HG03175 (cell line): ENCODE measurements at regions not wholly inside any gene's neighbourhood (a gene's known extent, or its start where the extent isn't known, plus 50 kb on each side); places are given as distances from the start of the nearest gene placed in this dataset.

Experiments used
- ATAC-seq: cut with Tn5 transposase; IDR thresholded peaks from one replicate; pipeline ENCODE4 v1.9.1; 2021; ENCODE audit warnings: mild to moderate bottlenecking, moderate library complexity; ENCODE audit not compliant: unreplicated experiment

DNA sequence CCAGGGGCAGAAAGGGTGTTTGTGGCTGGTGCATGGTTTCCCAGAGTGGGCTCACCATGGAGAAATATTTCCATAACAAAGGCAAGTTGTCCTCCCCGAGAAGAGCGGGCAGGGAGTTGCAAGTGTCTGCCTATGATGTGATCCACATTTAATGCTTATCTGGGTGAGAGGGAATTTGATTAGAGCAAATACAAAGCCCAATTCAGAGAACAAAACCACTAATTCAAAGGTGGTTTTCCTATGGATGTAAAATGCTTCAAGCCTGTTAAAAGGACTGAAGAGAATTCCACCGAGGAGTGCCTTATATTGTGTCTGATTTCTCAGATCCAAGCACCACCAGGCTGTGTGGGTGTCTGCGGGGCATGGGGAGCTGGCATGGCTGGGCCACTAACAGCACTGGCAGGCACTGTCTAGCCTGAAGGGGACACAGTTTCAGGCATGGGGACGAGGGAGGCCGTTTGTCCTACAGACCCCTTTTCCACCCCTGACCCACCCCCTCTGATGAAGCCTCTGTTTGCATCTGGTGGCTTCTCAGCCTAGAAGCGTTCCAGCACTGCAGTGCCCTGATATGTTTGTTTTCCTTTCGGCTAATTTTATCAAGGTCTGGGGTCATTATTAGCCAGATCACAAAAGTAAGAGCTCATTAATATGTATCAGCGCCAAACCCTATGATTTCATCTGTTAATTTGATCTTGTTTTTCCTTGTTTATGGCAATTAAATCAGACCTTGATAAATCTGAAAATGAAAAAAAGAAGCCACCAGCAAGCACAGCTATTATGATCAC lies 357.3 kb downstream of the HRH4 start:
- no peak for ATAC-seq

DNA sequence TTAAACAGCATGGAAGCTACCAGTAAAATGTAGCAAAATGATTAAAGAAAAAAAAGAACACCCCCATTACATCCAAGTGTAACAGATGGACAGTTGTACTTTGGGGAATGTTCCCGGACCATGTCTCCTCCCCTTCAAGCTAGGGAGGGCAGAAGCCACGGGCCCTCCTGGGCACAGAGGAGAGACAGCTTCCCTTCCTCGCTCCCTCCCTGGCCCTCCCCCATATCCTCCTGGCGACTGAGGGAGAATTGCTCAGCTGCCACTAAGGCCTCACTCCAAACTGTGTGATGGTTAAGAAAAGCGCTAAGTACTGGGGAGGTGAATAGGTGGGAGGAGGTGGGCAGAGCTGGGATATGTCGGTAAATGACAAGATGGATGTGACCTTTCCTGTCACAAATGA lies 358.0 kb downstream of the HRH4 start:
- no peak for ATAC-seq

DNA sequence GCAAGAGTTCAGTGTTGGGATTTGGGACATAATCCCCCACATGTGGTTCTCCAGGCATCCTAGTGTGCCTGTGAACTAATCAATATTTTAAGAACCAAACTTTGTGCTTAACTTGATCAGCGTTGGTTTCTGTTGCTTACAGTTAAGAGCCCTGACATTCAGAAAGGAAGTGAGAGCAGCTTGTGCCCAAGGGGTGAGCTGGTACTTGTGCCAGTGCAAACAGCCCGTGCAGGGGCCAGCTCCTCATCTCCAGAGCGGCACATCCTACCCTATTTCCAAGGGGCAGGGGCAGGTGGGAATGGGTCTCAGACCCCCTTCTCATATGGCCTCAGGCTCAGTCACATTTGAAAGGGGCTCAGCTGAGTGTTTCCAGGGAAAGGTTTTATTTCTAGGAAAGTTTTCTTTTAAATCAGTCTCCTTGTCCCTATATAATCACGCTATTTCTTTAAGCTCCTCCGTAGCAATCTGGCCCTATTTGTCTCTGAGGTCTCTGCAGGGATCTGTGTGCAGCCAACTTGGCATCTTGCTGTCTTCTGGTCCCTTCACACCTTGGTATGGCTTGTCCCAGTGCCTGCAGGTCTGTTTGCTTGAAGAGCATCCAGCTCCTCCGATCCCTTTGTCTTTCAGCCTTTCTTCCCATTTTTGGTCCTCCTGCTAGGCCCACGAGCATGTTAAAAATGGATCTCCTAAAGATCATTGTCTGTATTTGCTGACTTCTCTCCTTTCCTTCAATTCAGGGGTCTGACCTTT lies 358.9 kb downstream of the HRH4 start:
- no peak for ATAC-seq

GRCh38 chr18:24825397-24825796 lies 365.0 kb downstream of the HRH4 start:
- no peak for ATAC-seq

DNA sequence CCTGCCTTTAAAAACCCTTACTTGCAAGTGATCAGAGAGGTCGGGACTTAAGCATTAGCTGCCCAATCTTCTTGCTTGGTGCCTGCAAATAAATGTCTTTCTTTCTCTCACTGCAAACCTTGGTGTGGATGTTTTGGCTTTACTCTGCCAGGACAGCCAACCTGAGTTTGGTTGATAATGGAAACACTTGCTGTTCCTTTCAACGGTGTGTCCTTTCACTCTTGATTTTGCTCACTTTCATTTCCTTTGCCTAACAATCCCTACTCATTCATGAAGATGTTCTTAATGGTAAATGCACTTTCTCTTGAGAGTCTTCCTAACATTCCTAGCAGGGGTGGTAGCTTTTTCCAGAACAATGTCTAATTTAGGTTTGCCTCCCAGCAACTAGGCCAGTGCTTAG lies 366.2 kb downstream of the HRH4 start:
- ATAC-seq = no peak

DNA sequence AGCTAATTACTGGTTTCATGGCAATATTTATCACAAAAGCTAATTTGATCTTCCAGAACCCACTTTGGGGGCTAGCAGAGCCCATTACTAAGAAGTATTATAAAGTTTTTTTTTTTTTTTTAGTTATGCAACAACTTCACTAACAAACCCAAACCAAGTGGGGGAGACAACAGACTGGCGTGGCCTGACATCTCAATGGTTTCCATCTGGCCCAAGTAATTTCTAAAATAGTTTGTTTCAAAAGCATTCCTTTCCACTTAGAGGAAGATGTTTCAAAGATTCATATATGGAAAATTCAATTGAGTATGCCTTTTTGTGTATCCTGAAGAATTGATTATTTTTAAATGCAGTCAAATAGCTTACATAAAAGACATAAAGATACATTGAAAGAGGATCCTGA lies 367.1 kb downstream of the HRH4 start:
- no peak for ATAC-seq

GRCh38 chr18:24831081-24831480 lies 370.6 kb downstream of the HRH4 start:
- ATAC-seq = no peak

DNA sequence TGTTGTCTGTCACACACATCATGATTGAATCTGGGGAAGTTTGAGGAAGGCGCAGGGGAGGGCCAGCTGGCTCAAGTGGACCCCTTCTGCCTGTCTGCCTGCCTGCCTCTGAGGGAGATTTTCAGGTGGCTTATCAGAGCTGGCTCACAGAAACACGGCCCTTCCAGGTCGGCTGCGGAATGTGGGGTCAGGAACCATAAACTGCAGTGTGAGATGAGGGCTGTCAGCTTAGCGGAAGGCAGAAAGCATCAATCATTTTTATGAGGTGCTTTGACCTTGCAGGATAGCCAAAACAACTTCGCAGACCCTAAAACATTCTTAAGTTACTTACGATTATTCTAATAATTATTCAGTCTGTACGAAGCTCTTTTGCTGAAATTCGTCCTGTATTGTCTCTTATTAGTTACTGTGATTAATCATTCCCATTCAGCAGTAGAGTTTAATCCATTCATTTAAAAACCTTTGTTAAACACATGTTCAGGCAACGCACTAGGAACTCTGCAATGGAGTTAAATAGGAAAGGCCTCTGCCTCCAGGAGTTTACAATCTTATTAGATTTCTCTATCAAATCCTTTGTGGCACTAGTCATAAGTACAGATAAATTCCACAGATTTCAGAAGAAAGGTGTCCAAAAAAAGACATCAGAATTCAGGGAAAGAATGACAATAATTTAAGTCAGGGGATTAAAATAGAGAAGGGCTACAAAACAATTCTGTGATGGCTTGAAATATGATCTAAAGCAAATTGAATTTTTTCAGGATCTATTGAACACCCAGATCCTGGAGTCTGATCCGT lies 371.6 kb downstream of the HRH4 start:
- no peak for ATAC-seq

GRCh38 chr18:24835751-24836150 lies 375.3 kb downstream of the HRH4 start:
- ATAC-seq = no peak

- no peak for ATAC-seq
These were observed 376.6 kb downstream of the HRH4 start for GRCh38 chr18:24837066-24837465.

- no peak for ATAC-seq
These were observed 379.6 kb downstream of the HRH4 start for GRCh38 chr18:24840051-24840450.

DNA sequence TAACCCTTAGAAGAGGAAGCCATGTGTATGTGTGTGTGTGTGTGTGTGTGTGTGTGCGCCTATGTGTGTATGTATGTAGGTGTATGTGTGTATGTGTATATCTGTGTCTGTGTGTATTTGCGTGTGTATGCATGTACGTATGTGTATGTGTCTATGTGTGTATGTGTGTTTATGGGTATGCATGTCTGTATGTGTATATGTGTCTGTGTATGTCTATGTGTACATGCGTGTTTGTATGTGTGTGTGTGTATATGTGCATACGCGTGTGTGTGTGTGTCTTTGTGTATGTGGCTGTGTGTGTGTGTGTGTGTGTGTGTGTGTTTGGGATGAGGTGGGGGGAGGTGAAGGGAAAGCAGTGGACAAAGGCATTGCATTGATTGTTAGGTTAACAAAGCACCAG lies 380.2 kb downstream of the HRH4 start:
- ATAC-seq = no peak

GRCh38 chr18:24841536-24841935 lies 381.1 kb downstream of the HRH4 start:
- ATAC-seq = no peak

GRCh38 chr18:24843123-24843522 lies 382.7 kb downstream of the HRH4 start:
- ATAC-seq = no peak

- ATAC-seq = no peak
These were observed 385.7 kb downstream of the HRH4 start for GRCh38 chr18:24846138-24846537.

DNA sequence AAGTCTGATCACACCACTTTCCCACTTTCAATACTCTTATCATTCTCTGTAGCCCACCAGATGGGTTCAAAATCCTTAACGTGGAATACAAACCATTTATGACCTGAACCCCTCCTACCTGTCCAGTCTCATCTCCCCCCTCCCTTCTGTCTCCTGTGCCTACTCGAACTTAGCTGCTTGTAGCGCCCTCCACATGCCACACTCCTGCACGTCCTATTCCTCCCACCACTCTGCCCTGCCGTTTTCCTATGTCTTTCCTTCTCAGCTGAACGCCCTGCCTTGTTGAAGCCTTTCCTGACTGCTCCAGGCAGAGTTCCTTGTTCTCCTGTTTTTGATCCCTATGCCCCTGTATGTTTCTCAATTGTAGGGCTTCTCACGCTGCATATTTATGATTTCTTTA lies 390.1 kb downstream of the HRH4 start:
- no peak for ATAC-seq

GRCh38 chr18:24853076-24853475 lies 392.6 kb downstream of the HRH4 start:
- no peak for ATAC-seq

- no peak for ATAC-seq
These were observed 400.7 kb downstream of the HRH4 start for GRCh38 chr18:24860978-24861680.

DNA sequence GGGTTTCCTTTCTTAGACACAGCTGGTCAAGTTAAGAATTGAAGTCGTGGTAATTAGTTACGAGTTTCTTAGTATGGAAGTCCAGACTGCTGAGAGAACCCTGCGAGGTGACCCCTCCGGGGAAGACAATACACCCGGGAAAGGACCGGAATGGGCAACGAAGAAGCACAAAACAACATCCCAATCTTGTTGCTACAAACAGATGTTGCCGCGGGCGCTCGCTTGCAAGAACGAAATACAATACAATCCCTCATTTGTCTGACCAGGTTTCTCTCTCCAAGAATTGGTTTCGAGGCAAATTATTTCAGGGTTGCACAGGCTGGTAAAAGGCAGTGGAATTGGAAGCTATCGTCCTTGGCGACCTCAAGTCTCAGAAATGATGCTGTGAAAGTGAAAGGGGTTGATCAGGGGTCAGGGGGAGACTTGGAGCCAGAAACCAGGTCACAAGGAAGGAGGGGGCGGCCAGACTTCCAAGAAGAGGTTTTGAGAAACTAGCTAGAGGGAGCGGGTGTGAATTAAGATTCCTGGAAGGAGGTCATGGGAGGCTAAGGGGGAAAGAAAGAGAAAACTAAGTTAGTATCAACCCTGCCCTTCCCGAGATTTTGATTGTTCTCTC lies 401.9 kb downstream of the HRH4 start:
- ATAC-seq = no peak

- no peak for ATAC-seq
These were observed 407.9 kb downstream of the HRH4 start for GRCh38 chr18:24868311-24868710.
